ENCODE measurements at regions not wholly inside any gene's neighbourhood (a gene's known extent, or its start where the extent isn't known, plus 50 kb on each side); places are given as distances from the start of the nearest gene placed in this dataset.

GRCh38 chr12:31896514-31897039 is 62.6 kb upstream of the RESF1 start (continued):
- TF ChIP-seq RBM15 (IDR thresholded peaks at IDR 0.05; ENCODE audit: insufficient read depth, low read length) (no peak), CHAMP1 (IDR thresholded peaks at IDR 0.05) (peak; percentile 57), AFF4 (CRISPR knock-in tag; IDR thresholded peaks at IDR 0.05) (no peak), FOXM1 (IDR thresholded peaks at IDR 0.05; ENCODE audit: low read depth) (peak; percentile 70; the same call in 1 of the 2 replicates), FOXM1 (CRISPR knock-in tag; IDR thresholded peaks at IDR 0.05; ENCODE audit: low read depth) (no peak), ZNF695 (CRISPR knock-in tag; IDR thresholded peaks at IDR 0.05) (no peak), COPS2 (conservative IDR thresholded peaks at IDR 0.05) (no peak), ZNF639 (CRISPR knock-in tag; conservative IDR thresholded peaks at IDR 0.05 in 1 of 2, IDR thresholded peaks at IDR 0.05 in 1 of 2) (peak in 1 of 2 experiments; percentile 68; a peak in 2 of 4 replicates), TFAM (CRISPR knock-in tag; conservative IDR thresholded peaks at IDR 0.05) (no peak), ZNF57 (CRISPR knock-in tag; IDR thresholded peaks at IDR 0.05) (no peak), PBX2 (CRISPR knock-in tag; IDR thresholded peaks at IDR 0.05; ENCODE audit: low read depth) (no peak), PBX2 (tag; conservative IDR thresholded peaks at IDR 0.05; ENCODE audit: low read depth) (0 out of 2 replicates have a peak, but pooled peaks have one; percentile 20), ESRRB (CRISPR knock-in tag; IDR thresholded peaks at IDR 0.05; ENCODE audit: borderline replicate concordance) (no peak), ZBTB43 (CRISPR knock-in tag; IDR thresholded peaks at IDR 0.05) (no peak), PHF8 (IDR thresholded peaks at IDR 0.05; ENCODE audit: borderline replicate concordance, low read length) (no peak), SPI1 (IDR thresholded peaks at IDR 0.05; ENCODE audit: borderline replicate concordance, low read depth, low read length) (no peak)

Measured in K562 (cell line).